Mesodermal cell (in vitro differentiated cells): ENCODE measurements at regions not wholly inside any gene's neighbourhood (a gene's known extent, or its start where the extent isn't known, plus 50 kb on each side); places are given as distances from the start of the nearest gene placed in this dataset.
"Not testable (repeated sequence)": the region's sequence is repeated elsewhere in the genome, so short reads cannot be mapped to it uniquely, and the experiment has no call there.

Source experiments
- H3K27ac ChIP-seq: 2 replicates; pipeline ENCODE4 v1.7.0; 2013; ENCODE audit warnings: mild to moderate bottlenecking, low read depth, low read length, moderate library complexity; ENCODE audit not compliant: severe bottlenecking
- H3K36me3 ChIP-seq: 2 replicates; pipeline ENCODE4 v1.7.1; 2013; ENCODE audit warnings: mild to moderate bottlenecking, low read length, moderate library complexity; ENCODE audit not compliant: control insufficient read depth, insufficient read depth
- H3K4me1 ChIP-seq: one replicate; pipeline ENCODE4 v1.7.1; 2013; ENCODE audit warnings: mild to moderate bottlenecking, low read length; ENCODE audit not compliant: insufficient read depth, control insufficient read depth, poor library complexity, severe bottlenecking
- H3K4me3 ChIP-seq: 2 replicates; pipeline ENCODE4 v1.7.0; 2013; ENCODE audit warnings: low read length, control low read depth, mild to moderate bottlenecking; ENCODE audit not compliant: insufficient read depth, poor library complexity, severe bottlenecking; ENCODE audit errors: extremely low read depth
- H3K9me3 ChIP-seq: 2 replicates; pipeline ENCODE4 v1.7.1; 2013; ENCODE audit warnings: mild to moderate bottlenecking, low read length, moderate library complexity; ENCODE audit not compliant: control insufficient read depth
- WGBS, 2 experiments: methylation state at CpG; one replicate each; pipeline ENCODE4 v1.1.5; 2013; ENCODE audit warnings: missing lambda C conversion rate in 2 of 2; ENCODE audit not compliant: insufficient coverage in 2 of 2; 5-methylcytosine and 5-hydroxymethylcytosine counted together

DNA sequence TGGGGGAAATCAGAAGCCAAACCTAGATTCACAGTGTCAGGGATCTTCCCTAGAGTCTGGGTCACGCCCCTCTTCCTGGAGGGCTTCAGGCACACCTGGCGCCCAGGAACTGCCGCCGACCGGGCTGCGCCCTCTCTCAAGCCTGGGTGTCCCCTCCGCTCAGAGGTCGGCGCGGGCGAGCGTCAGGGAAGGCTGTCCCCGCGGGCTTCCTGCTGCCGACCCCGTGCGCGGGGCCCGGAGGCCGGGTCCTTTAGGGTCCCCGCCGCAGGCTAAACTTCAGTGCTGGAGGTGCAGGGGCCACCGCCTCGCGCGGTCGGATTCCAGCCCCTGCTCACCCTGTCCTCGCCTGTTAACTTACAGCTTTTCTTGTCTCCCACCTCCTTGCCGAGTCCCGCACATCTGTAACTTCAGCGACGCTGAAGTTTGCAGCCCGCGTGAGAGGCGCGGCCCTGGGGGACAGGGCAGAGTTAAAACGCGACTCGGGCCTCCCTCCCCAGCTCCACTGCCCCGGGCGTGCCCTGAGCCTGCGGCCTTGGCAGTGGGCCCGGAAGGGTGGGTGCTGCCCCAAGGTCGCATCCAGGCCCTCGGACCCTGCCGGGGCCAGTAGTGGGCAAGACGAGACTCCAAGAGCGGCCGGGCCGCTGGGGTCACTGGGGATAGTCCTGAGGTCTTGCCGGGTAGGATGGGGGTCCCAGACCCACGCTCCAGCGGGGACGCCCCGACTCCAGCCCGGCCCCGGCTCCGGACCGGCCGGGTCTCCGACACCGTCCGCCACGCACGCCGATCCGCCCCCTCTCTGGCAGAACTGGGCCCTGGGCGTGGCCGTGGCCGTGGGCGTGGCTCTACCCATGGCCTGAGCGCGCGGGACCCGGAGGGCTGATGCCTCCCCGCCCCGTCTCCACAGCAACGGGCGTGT is 95.6 kb upstream of the ZNF98 start:
- Histone ChIP-seq H3K36me3 (no peaks in the 10 kb centered on the region), H3K4me1 (no peaks in the 10 kb centered on the region), H3K27ac (no peak overlapping the region), H3K4me3 (no peak overlapping the region), H3K9me3 (peaks cover 66% of the 10 kb centered on the region)
- WGBS, 2 experiments = 90 to 92% methylated on average over 67 to 72 of the region's 79 CpGs

DNA sequence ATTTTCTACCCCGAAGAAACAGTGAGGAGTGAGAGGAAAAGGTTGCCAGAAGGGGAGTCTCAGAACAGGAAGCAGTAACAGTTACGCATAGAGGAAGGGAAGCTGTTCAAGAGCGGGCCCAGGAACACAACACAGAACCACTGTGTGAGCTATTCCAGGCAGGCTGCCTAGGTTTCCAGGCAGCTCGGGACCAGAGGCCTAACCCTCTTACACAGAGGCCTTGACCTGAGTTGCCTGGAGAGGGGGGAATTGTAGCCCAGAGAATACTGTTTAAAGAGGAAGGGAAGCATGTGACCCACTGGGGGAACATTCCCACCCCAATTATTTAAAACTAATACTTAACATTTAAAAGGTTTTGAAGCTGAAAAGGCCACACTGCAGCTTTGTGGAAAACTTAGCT is 93.3 kb upstream of the ZNF98 start:
- H3K36me3 ChIP-seq = no peaks in the 10 kb centered on the region
- 60 to 100% methylated on average over 1 of the region's 4 CpGs for whole genome bisulfite sequencing, 2 experiments

DNA sequence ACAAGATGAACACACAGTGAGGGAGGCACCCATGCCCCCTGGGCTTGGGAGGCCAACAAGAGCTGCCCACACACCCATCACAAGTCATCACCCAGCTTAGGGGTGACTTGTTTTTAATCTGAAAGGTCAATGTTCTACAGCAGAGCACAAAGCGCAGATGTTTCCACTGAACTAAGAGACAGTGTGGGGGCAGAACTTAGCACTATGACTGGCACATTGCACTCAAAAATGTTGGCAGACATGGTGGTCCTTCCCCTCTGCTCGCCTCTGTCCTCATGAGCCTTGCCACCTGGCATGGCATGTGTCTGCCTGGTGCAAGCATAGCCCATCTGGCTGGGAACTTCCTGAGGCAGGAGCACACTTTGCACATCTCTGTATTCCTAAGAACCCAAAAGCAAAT is 81.4 kb upstream of the ZNF98 start:
- H3K36me3 ChIP-seq = no peaks in the 10 kb centered on the region
- WGBS, 2 experiments = 35 to 64% methylated on average over 2 of the region's 2 CpGs
- no peak overlapping the region for H3K27ac ChIP-seq
- no peaks in the 10 kb centered on the region for H3K4me1 ChIP-seq
- H3K9me3 ChIP-seq = peaks cover 81% of the 10 kb centered on the region
- no peak overlapping the region for H3K4me3 ChIP-seq

More for the DNA sequence above, 93.3 kb upstream of the ZNF98 start:
- Histone ChIP-seq H3K9me3 (peaks cover 74% of the 10 kb centered on the region), H3K27ac (no peak overlapping the region), H3K4me3 (no peak overlapping the region), H3K4me1 (no peaks in the 10 kb centered on the region)

DNA sequence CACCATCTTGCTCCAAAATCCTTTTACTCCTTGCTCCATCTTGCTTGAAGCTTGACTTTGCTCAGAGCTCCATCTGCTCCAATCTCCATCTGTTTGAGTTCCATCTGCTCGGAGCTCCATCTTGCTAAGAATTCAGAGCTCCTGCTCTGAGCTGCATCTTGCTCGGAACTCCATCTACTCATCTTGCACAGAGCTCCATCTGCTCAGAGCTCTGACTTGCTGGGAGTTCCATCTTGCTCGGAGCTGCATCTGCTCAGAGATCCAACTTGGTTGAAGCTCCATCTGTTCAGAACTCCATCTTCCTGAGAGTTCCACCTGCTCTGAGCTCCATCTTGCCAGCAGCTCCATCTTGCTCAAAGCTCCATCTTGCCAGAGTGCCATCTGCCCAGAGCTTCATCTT is 80.6 kb upstream of the ZNF98 start:
- Histone ChIP-seq H3K36me3 (no peaks in the 10 kb centered on the region), H3K9me3 (peaks cover 76% of the 10 kb centered on the region), H3K4me3 (no peak overlapping the region), H3K4me1 (no peaks in the 10 kb centered on the region), H3K27ac (no peak overlapping the region)
- 37 to 53% methylated on average over 3 of the region's 3 CpGs for WGBS, 2 experiments

DNA sequence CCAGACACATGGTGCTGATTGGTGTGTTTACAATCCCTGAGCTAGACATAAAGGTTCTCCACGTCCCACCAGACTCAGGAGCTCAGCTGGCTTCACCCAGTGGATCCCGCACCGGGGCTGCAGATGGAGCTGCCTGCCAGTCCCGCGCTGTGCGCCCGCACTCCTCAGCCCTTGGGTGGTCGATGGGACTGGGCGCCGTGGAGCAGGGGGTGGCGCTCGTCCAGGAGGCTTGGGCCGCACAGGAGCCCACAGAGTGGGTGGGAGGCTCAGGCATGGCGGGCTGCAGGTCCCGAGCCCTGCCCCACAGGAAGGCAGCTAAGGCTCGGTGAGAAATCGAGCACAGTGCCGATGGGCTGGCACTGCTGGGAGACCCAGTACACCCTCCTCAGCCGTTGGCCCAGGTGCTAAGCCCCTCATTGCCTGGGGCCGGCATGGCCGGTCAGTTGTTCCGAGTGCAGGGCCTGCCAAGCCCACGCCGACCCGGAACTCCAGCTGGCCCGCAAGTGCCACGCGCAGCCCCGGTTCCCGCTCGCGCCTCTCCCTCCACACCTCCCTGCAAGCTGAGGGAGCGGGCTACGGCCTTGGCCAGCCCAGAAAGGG is 76.8 kb upstream of the ZNF98 start:
- not testable (repeated sequence) for H3K27ac ChIP-seq, H3K4me1 ChIP-seq, H3K36me3 ChIP-seq, H3K4me3 ChIP-seq
- WGBS, 2 experiments = 82% methylated on average over 17 to 19 of the region's 34 CpGs
- H3K9me3 ChIP-seq = peaks cover 74% of the 10 kb centered on the region

DNA sequence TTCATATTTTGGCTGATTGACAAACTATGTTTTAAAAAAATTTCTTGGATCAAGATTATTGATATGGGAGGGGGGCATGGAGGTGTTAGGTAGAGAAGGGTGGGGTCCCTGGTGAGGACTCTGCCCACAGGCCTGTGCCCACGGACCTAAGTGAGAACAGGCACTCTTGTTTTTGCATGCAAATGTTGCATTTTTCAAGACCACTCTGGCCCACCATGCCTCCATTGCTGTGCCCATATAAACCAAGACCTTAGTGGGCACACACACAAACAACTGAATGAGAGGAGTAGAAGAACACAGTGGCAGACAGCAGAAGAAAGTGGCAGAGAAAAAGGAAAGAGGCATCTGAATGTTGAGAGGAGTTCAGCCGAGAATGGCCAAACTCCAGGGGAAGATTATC is 69.6 kb upstream of the ZNF98 start:
- Histone ChIP-seq H3K36me3 (no peaks in the 10 kb centered on the region), H3K9me3 (peaks cover 84% of the 10 kb centered on the region), H3K4me1 (no peaks in the 10 kb centered on the region), H3K27ac (no peak overlapping the region), H3K4me3 (no peak overlapping the region)
- 60% methylated on average over 1 of the region's 2 CpGs; no CpG with 5 or more reads in 1 of the 2 experiments for WGBS, 2 experiments

DNA sequence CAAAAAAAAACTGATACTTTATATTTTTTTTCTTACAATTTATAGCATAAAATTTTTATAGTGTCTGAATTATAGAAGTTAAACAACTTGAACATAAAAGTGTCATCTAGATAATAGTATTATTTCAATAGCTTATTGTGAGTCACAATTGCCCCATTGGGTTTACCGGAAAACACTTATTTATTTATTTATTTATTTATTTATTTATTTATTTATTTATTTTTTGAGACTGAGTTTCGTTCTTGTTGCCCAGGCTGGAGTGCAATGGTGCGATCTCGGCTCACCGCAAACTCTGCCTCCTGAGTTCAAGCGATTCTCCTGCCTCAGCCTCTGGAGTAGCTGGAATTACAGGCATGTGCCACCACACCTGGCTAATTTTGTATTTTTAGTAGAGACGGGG is 61.4 kb upstream of the ZNF98 start:
- H3K9me3 ChIP-seq = peaks cover 45% of the 10 kb centered on the region
- H3K36me3 ChIP-seq, H3K27ac ChIP-seq, H3K4me1 ChIP-seq, H3K4me3 ChIP-seq: not testable (repeated sequence)
- 86 to 88% methylated on average over 4 to 6 of the region's 7 CpGs for WGBS, 2 experiments

DNA sequence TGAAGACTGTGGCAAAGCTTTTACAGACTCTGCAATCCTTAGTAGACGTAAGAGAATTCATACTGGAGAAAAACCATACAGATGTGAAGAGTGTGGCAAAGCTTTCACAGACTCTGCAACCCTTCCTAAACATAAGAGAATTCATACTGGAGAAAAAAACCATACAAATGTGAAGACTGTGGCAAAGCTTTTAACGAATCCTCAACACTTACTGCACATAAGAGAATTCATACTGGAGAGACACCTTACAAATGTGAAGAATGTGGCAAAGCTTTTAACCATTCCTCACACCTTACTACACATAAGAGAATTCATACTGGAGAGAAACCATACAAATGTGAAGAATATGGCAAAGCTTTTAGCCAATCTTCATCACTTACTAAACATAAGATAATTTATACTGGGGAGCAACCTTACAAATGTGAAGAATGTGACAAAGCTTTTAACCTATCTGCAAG is 50.1 kb upstream of the ZNF98 start:
- Histone ChIP-seq H3K4me3 (no peak overlapping the region), H3K27ac (no peak overlapping the region), H3K4me1 (no peaks in the 10 kb centered on the region), H3K36me3 (no peaks in the 10 kb centered on the region), H3K9me3 (peaks cover 43% of the 10 kb centered on the region)
- no CpG with 5 or more reads among the region's 2 CpGs for WGBS, 2 experiments
